ENCODE measurements at regions not wholly inside any gene's neighbourhood (a gene's known extent, or its start where the extent isn't known, plus 50 kb on each side); places are given as distances from the start of the nearest gene placed in this dataset.
"Not testable (repeated sequence)": the region's sequence is repeated elsewhere in the genome, so short reads cannot be mapped to it uniquely, and the experiment has no call there.

GRCh38 chr7:76117306-76117991 is 69.5 kb downstream of the MDH2 start:
- not testable (repeated sequence) for DNase-seq (ENCODE audit: low read depth)

GRCh38 chr7:76118253-76119036 is 70.5 kb downstream of the MDH2 start:
- H3K4me3 ChIP-seq (ENCODE audit: low read depth, low read length); DNase-seq (ENCODE audit: low read depth): not testable (repeated sequence)

More at GRCh38 chr7:76117306-76117991, 69.5 kb downstream of the MDH2 start:
- not testable (repeated sequence) for H3K4me3 ChIP-seq (ENCODE audit: low read depth, low read length)

- no peak for TF ChIP-seq CTCF (IDR thresholded peaks at IDR 0.05; ENCODE audit: control insufficient read depth, extremely low read depth, insufficient read depth)
- H3K4me3 ChIP-seq (ENCODE audit: low read depth, low read length) = no peak overlapping the region
- DNase-seq (ENCODE audit: low read depth) = no peak
Measured at GRCh38 chr7:76121044-76121443, 73.1 kb downstream of the MDH2 start.

- DNase-seq (ENCODE audit: low read depth) = no peak
- TF ChIP-seq CTCF (IDR thresholded peaks at IDR 0.05; ENCODE audit: control insufficient read depth, extremely low read depth, insufficient read depth) = no peak
- H3K4me3 ChIP-seq (ENCODE audit: low read depth, low read length) = no peak overlapping the region
Measured at GRCh38 chr7:76122516-76123239, 74.8 kb downstream of the MDH2 start.

- no peak overlapping the region for H3K4me3 ChIP-seq (ENCODE audit: low read depth, low read length)
- DNase-seq (ENCODE audit: low read depth) = no peak
- no peak for TF ChIP-seq CTCF (IDR thresholded peaks at IDR 0.05; ENCODE audit: control insufficient read depth, extremely low read depth, insufficient read depth)
Measured at GRCh38 chr7:76123316-76123715, 75.4 kb downstream of the MDH2 start.

- no peak for DNase-seq (ENCODE audit: low read depth)
- H3K4me3 ChIP-seq (ENCODE audit: low read depth, low read length) = no peak overlapping the region
- TF ChIP-seq CTCF (IDR thresholded peaks at IDR 0.05; ENCODE audit: control insufficient read depth, extremely low read depth, insufficient read depth) = no peak
Measured at GRCh38 chr7:76125560-76125959, 76.1 kb upstream of the SRRM3 start.

GRCh38 chr7:76126632-76127031 is 75.1 kb upstream of the SRRM3 start:
- no peak for DNase-seq (ENCODE audit: low read depth)
- no peak for TF ChIP-seq CTCF (IDR thresholded peaks at IDR 0.05; ENCODE audit: control insufficient read depth, extremely low read depth, insufficient read depth)
- no peak overlapping the region for H3K4me3 ChIP-seq (ENCODE audit: low read depth, low read length)
